CD14-positive monocyte (primary cell): ENCODE measurements at regions not wholly inside any gene's neighbourhood (a gene's known extent, or its start where the extent isn't known, plus 50 kb on each side); places are given as distances from the start of the nearest gene placed in this dataset.

Source experiments
- DNase-seq, 3 donors: peaks; one replicate each; pipeline ENCODE4 v3.0.0-alpha.2; 2011 to 2022
- H2AFZ ChIP-seq: 2 replicates; pipeline ENCODE4 v1.6.0; 2012; ENCODE audit warnings: mild to moderate bottlenecking, low read depth, low read length, inconsistent platforms; ENCODE audit not compliant: insufficient read depth, poor library complexity, severe bottlenecking
- H3K27ac ChIP-seq, 2 donors: 1 replicate in 1 of 2; 2 replicates in 1 of 2; pipeline ENCODE4 v1.5.1; 2012 to 2013; ENCODE audit warnings: low read length in 2 of 2, control low read depth in 1 of 2, inconsistent platforms in 1 of 2, low read depth in 1 of 2, mild to moderate bottlenecking in 1 of 2
- H3K27me3 ChIP-seq, 2 donors: one replicate each; pipeline versions ENCODE4 v1.6.0 to v1.6.1; 2011 to 2013; ENCODE audit warnings: low read length in 2 of 2; ENCODE audit not compliant: control insufficient read depth in 2 of 2, insufficient read depth in 2 of 2
- H3K36me3 ChIP-seq, 2 donors: replicated peaks in 1 of 2; 1 replicate in 1 of 2; 2 replicates in 1 of 2; pipeline versions ENCODE4 v1.5.1 to v1.6.1; 2012 to 2013; ENCODE audit warnings: low read length in 2 of 2, control low read depth in 1 of 2, inconsistent platforms in 1 of 2, mild to moderate bottlenecking in 1 of 2; ENCODE audit not compliant: insufficient read depth in 2 of 2, control insufficient read depth in 1 of 2
- H3K4me1 ChIP-seq, 2 donors: 1 replicate in 1 of 2; 2 replicates in 1 of 2; pipeline versions ENCODE4 v1.5.1 to v1.6.1; 2012 to 2013; ENCODE audit warnings: low read length in 2 of 2, control low read depth in 1 of 2, inconsistent platforms in 1 of 2, mild to moderate bottlenecking in 1 of 2, moderate library complexity in 1 of 2; ENCODE audit not compliant: insufficient read depth in 2 of 2, control insufficient read depth in 1 of 2
- H3K4me2 ChIP-seq: replicated peaks from 2 replicates; pipeline ENCODE3; 2012; ENCODE audit warnings: low read length, moderate library complexity, mild to moderate bottlenecking; ENCODE audit not compliant: poor library complexity, severe bottlenecking; ENCODE audit errors: extremely low read depth
- H3K4me3 ChIP-seq, 3 experiments: fragments of 200-600 bp in 1 of 3; sonication (generic) in 1 of 3; replicated peaks in 1 of 3; 1 replicate in 2 of 3; 2 replicates in 1 of 3; pipeline ENCODE4 v1.5.1; 2011 to 2013; ENCODE audit warnings: low read length in 3 of 3, mild to moderate bottlenecking in 3 of 3, control low read depth in 2 of 3, low read depth in 2 of 3, inconsistent platforms in 1 of 3, moderate library complexity in 1 of 3
- H3K79me2 ChIP-seq: 2 replicates; pipeline ENCODE4 v1.6.0; 2012; ENCODE audit warnings: mild to moderate bottlenecking, control low read depth, inconsistent platforms, low read length, moderate library complexity; ENCODE audit not compliant: insufficient read depth
- H3K9ac ChIP-seq: 2 replicates; pipeline ENCODE4 v1.6.0; 2017; ENCODE audit warnings: low read length, mild to moderate bottlenecking; ENCODE audit not compliant: insufficient read depth, poor library complexity, severe bottlenecking
- H3K9me3 ChIP-seq, 2 donors: replicated peaks in 1 of 2; 1 replicate in 1 of 2; 2 replicates in 1 of 2; pipeline versions ENCODE4 v1.5.1 to v1.6.1; 2012 to 2013; ENCODE audit warnings: low read length in 2 of 2, control low read depth in 1 of 2; ENCODE audit not compliant: control insufficient read depth in 1 of 2, insufficient read depth in 1 of 2
- H4K20me1 ChIP-seq: 2 replicates; pipeline ENCODE4 v1.6.0; 2012; ENCODE audit warnings: mild to moderate bottlenecking, low read length, control low read depth, moderate library complexity; ENCODE audit not compliant: insufficient read depth
- H3K27ac Mint-ChIP-seq, 7 donors: one replicate each; pipeline ENCODE4 v1.8.0; 2020; ENCODE audit warnings: mild to moderate bottlenecking in 7 of 7, mixed read lengths in 7 of 7, moderate library complexity in 6 of 7, inconsistent platforms in 2 of 7
- H3K27me3 Mint-ChIP-seq, 3 donors: one replicate each; pipeline ENCODE4 v1.8.0; 2021 to 2022; ENCODE audit warnings: low read depth in 3 of 3, mild to moderate bottlenecking in 3 of 3, mixed read lengths in 3 of 3, moderate library complexity in 3 of 3, inconsistent platforms in 1 of 3
- H3K36me3 Mint-ChIP-seq, 2 donors: one replicate each; pipeline ENCODE4 v1.8.0; 2020; ENCODE audit warnings: mixed read lengths in 2 of 2, inconsistent platforms in 1 of 2, mild to moderate bottlenecking in 1 of 2
- H3K4me1 Mint-ChIP-seq: one replicate; pipeline ENCODE4 v1.8.0; 2020; ENCODE audit warnings: mild to moderate bottlenecking, mixed read lengths
- H3K4me3 Mint-ChIP-seq, 2 donors: one replicate each; pipeline ENCODE4 v1.8.0; 2020; ENCODE audit warnings: mild to moderate bottlenecking in 2 of 2, mixed read lengths in 2 of 2, moderate library complexity in 1 of 2
- H3K9me3 Mint-ChIP-seq, 7 donors: one replicate each; pipeline ENCODE4 v1.8.0; 2020 to 2022; ENCODE audit warnings: mixed read lengths in 7 of 7, mild to moderate bottlenecking in 6 of 7, moderate library complexity in 6 of 7, inconsistent platforms in 2 of 7
- CTCF ChIP-seq: fragments of 200-600 bp; IDR thresholded peaks from one replicate; pipeline ENCODE4 v1.8.0; 2022; ENCODE audit warnings: antibody characterized with exemption, mild to moderate bottlenecking
- WGBS: methylation state at CpG from one replicate; pipeline ENCODE4 v1.1.5; 2013; ENCODE audit warnings: missing lambda C conversion rate; ENCODE audit not compliant: insufficient coverage; 5-methylcytosine and 5-hydroxymethylcytosine counted together
- intact Hi-C, 2 donors: fragments of 100-400 bp; cut with micrococcal nuclease; formaldehyde crosslinking; loops; one replicate each; pipeline versions ENCODE4 v1.15.0 to v1.15.1; 2023

GRCh38 chr9:105921057-105921726 is 226.9 kb downstream of the TMEM38B start:
- H3K27me3 ChIP-seq: no peaks in the 10 kb centered on the region
- no peak for DNase-seq
- WGBS: 75% methylated on average over 1 of the region's 4 CpGs
- H3K27ac ChIP-seq: no peak overlapping the region
- H3K36me3 ChIP-seq: no peaks in the 10 kb centered on the region
- no peak overlapping the region for H3K9ac ChIP-seq
- Mint-ChIP-seq H3K9me3 (peaks cover 0 to 8% (median 2%) of the 10 kb centered on the region in 7 donors), H3K27ac (no peak overlapping the region), H3K4me1 (no peaks in the 10 kb centered on the region), H3K4me3 (no peak overlapping the region), H3K36me3 (no peaks in the 10 kb centered on the region), H3K27me3 (peaks cover 0 to 2% (median 0%) of the 10 kb centered on the region in 3 donors)
- H3K4me1 ChIP-seq: no peaks in the 10 kb centered on the region
- H3K9me3 ChIP-seq: no peaks in the 10 kb centered on the region
- no peak overlapping the region for H2AFZ ChIP-seq
- H4K20me1 ChIP-seq: no peaks in the 10 kb centered on the region
- no peak for TF ChIP-seq CTCF
- intact Hi-C loops: no loop called here
- no peak overlapping the region for H3K4me2 ChIP-seq
- H3K79me2 ChIP-seq: no peaks in the 10 kb centered on the region
- H3K4me3 ChIP-seq: no peak overlapping the region

- Histone ChIP-seq H3K4me3 (no peak overlapping the region), H3K27ac (no peak overlapping the region), H3K9me3 (peaks cover 0 to 4% of the 10 kb centered on the region in 2 donors), H3K4me1 (no peaks in the 10 kb centered on the region), H3K4me2 (no peak overlapping the region), H3K27me3 (no peaks in the 10 kb centered on the region), H3K36me3 (no peaks in the 10 kb centered on the region), H3K79me2 (no peaks in the 10 kb centered on the region), H3K9ac (no peak overlapping the region), H2AFZ (no peak overlapping the region), H4K20me1 (no peaks in the 10 kb centered on the region)
- H3K27ac Mint-ChIP-seq: no peak overlapping the region
- no CpG with 5 or more reads among the region's 2 CpGs for WGBS
- peaks cover under 1 to 14% (median 4%) of the 10 kb centered on the region in 7 donors for H3K9me3 Mint-ChIP-seq
- no peaks in the 10 kb centered on the region for H3K4me1 Mint-ChIP-seq
- no peak overlapping the region for H3K4me3 Mint-ChIP-seq
- no peaks in the 10 kb centered on the region for H3K27me3 Mint-ChIP-seq
- no peak for TF ChIP-seq CTCF
- intact Hi-C loops: no loop called here
- no peaks in the 10 kb centered on the region for H3K36me3 Mint-ChIP-seq
- DNase-seq: no peak
Observed at GRCh38 chr9:105928416-105928815, 234.1 kb downstream of the TMEM38B start.
